ENCODE measurements at regions not wholly inside any gene's neighbourhood (a gene's known extent, or its start where the extent isn't known, plus 50 kb on each side); places are given as distances from the start of the nearest gene placed in this dataset.
"Not testable (repeated sequence)": the region's sequence is repeated elsewhere in the genome, so short reads cannot be mapped to it uniquely, and the experiment has no call there.

DNA sequence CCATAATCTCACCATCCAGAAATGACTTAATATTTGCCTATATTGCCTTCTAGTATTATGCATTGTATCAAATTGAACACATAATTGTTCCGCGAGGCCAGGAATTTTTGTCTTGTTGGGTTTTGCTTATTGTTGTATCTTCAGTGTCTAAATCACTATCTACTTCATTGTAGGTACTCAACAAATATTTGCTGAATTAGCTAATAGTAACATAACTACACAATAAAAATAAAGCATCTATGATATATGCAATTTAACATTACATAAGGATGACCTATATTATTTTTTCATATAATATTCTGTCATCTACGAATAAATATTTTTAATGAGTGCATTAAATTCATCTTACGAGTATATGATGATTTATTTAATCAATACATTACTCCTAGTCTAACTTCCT lies 656.3 kb downstream of the ETNK1 start:
- Histone ChIP-seq H3K4me3 (no peak overlapping the region), H3K36me3 (no peaks in the 10 kb centered on the region), H3K27ac (no peak overlapping the region), H3K4me1 (no peaks in the 10 kb centered on the region), H3K27me3 (no peaks in the 10 kb centered on the region), H3K9me3 (no peaks in the 10 kb centered on the region)
- DNase-seq, result no peak
- TF ChIP-seq, protein P1, sequence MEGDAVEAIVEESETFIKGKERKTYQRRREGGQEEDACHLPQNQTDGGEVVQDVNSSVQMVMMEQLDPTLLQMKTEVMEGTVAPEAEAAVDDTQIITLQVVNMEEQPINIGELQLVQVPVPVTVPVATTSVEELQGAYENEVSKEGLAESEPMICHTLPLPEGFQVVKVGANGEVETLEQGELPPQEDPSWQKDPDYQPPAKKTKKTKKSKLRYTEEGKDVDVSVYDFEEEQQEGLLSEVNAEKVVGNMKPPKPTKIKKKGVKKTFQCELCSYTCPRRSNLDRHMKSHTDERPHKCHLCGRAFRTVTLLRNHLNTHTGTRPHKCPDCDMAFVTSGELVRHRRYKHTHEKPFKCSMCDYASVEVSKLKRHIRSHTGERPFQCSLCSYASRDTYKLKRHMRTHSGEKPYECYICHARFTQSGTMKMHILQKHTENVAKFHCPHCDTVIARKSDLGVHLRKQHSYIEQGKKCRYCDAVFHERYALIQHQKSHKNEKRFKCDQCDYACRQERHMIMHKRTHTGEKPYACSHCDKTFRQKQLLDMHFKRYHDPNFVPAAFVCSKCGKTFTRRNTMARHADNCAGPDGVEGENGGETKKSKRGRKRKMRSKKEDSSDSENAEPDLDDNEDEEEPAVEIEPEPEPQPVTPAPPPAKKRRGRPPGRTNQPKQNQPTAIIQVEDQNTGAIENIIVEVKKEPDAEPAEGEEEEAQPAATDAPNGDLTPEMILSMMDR (IDR thresholded peaks at IDR 0.05), result no peak
- intact Hi-C loops (cut with DNase I; ENCODE audit: low total_unique reads), result no loop called here

DNA sequence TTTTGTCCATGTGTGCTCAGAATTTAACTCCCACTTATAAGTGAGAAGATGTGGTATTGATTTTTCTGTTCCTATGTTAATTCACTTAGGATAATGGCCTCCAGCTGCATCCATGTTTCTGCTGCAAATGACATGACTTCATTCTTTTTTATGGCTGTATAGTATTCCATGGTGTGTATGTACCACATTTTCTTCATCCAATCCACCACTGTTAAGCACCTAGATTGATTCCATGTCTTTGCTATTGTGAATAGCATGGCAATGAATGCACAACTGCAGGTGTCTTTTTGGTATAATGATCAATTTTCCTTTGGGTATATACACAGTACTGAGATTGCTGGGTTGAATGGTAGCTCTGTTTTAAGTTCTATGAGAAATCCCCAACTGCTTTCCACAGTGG lies 657.7 kb downstream of the ETNK1 start:
- DNase-seq, result no peak
- TF ChIP-seq, protein P1 (IDR thresholded peaks at IDR 0.05), result no peak
- Histone ChIP-seq H3K27me3 (no peaks in the 10 kb centered on the region), H3K4me1 (no peaks in the 10 kb centered on the region), H3K36me3 (no peaks in the 10 kb centered on the region), H3K27ac (no peak overlapping the region), H3K9me3 (no peaks in the 10 kb centered on the region), H3K4me3 (no peak overlapping the region)
- intact Hi-C loops (cut with DNase I; ENCODE audit: low total_unique reads), result no loop called here

DNA sequence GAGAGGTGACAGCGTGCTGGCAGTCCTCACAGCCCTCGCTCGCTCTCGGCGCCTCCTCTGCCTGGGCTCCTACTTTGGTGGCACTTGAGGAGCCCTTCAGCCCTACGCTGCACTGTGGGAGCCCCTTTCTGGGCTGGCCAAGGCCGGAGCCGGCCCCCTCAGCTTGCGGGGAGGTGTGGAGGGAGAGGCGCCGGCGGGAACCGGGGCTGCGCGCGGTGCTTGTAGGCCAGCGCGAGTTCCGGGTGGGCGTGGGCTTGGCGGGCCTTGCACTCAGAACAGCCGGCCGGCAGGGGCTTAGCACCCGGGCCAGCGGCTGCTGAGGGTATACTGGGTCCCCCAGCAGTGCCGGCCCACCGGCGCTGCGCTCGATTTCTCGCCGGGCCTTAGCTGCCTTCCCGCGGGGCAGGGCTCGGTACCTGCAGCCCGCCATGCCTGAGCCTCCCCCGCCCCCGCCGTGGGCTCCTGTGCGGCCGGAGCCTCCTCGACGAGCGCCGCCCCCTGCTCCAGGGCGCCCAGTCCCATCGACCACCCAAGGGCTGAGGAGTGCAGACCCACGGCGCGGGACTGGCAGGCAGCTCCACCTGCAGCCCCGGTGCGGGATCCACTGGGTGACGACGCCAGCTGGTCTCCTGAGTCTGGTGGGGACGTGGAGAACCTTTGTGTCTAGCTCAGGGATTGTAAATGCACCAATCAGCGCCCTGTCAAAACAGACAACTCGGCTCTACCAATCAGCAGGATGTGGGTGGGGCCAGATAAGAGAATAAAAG lies 661.0 kb downstream of the ETNK1 start:
- H3K4me3 ChIP-seq; H3K36me3 ChIP-seq; H3K4me1 ChIP-seq; H3K27me3 ChIP-seq; DNase-seq; H3K27ac ChIP-seq; intact Hi-C loops (cut with DNase I; ENCODE audit: low total_unique reads); H3K9me3 ChIP-seq: not testable (repeated sequence)

DNA sequence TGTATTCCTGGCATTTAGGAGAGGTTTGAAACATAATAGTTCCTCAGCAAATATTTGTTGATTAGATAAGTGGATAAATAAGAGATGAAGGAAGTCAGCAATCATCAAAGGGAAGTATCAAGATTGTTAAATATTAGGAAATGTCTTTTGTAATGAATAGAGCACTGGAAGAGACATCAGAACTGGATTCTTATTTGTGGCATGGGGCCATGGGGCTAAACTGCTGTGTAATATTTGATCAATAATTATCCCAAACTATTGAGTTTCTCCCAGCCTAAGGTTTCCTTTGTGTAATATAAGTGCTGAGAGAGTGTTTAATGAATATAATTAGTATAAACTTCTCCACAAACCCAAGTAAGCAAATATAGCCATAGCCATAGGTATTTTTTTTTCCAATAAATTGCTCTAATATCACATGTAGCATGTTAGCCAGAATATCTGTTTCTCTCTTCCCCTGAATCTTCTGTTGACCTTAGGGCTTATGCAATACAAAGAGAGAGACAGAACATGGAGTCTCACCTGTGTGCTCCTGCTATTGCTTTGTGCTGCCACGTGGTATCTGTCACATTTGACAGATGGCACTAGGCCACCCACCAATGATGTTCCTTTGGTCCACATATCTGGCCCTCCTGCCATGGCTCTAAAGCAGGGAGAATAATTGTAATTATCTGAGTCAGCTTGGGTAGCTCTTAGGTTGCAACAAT lies 658.7 kb downstream of the SOX5 start:
- H3K27ac ChIP-seq, result no peak overlapping the region
- no peak for DNase-seq
- H3K4me3 ChIP-seq, result no peak overlapping the region

DNA sequence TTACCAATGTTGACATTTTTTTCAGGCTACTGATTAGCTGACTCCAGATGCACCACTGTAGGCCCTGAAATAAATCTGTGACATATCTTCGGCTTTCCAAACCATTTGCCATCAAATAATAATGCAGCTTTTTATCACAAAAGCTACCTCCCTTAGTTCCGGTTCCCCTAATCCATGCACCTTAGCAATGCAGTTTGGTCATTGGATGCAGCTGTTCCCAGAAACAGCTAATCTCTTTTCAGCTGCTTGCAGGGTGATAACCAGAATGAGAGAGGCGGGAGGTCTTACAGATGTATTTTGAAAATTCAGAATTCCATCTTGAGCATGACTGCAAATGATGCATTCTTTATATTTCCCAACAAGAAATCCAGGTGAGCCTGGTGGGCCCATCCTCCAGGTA lies 646.2 kb downstream of the SOX5 start:
- Histone ChIP-seq H3K27me3 (no peaks in the 10 kb centered on the region), H3K36me3 (no peaks in the 10 kb centered on the region), H3K27ac (no peak overlapping the region), H3K4me1 (no peaks in the 10 kb centered on the region), H3K9me3 (no peaks in the 10 kb centered on the region), H3K4me3 (no peak overlapping the region)
- no peak for DNase-seq
- intact Hi-C loops (cut with DNase I; ENCODE audit: low total_unique reads), result no loop called here
- TF ChIP-seq, protein P1 (IDR thresholded peaks at IDR 0.05), result no peak

More for the DNA sequence above, 658.7 kb downstream of the SOX5 start:
- H3K36me3 ChIP-seq, result no peaks in the 10 kb centered on the region
- H3K9me3 ChIP-seq, result no peaks in the 10 kb centered on the region
- peaks cover 0 to 40% (median 20%) of the 10 kb centered on the region in 4 donors for H3K4me1 ChIP-seq
- intact Hi-C loops (cut with DNase I; ENCODE audit: low total_unique reads), result no loop called here
- no peaks in the 10 kb centered on the region for H3K27me3 ChIP-seq
- TF ChIP-seq, protein P1 (IDR thresholded peaks at IDR 0.05), result no peak

DNA sequence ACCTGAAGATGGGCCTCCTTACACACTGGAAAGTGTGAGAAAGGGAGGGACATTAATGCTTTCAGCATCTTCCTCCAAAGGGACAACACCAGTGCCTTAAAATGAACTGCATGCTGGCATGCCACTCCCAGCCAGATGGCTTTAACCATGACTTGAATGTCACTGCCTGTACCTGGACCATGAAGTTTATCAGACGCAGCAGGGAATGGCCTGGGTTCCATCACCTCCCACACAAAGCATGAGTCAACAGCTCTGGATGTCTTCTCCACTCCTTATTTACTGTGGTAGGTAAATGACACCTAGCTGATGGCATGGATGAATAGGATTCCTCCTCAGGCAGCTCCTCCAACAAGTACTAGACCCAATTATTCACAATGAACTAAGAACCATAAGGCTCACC lies 645.6 kb downstream of the SOX5 start:
- Histone ChIP-seq H3K27ac (no peak overlapping the region), H3K4me3 (no peak overlapping the region), H3K27me3 (no peaks in the 10 kb centered on the region), H3K4me1 (no peaks in the 10 kb centered on the region), H3K9me3 (no peaks in the 10 kb centered on the region), H3K36me3 (no peaks in the 10 kb centered on the region)
- intact Hi-C loops (cut with DNase I; ENCODE audit: low total_unique reads), result no loop called here
- DNase-seq, result no peak
- TF ChIP-seq, protein P1 (IDR thresholded peaks at IDR 0.05), result no peak

Data from tibial artery (tissue), 4 donors.